H1 (cell line): ENCODE measurements at regions not wholly inside any gene's neighbourhood (a gene's known extent, or its start where the extent isn't known, plus 50 kb on each side); places are given as distances from the start of the nearest gene placed in this dataset.

Source experiments
- CTCF ChIA-PET: fragments of 300-600 bp; sonication (Branson Sonifier 250); formaldehyde crosslinking; loops from one replicate; lab custom pipeline; 2021; ENCODE audit not compliant: partially characterized antibody; lab: Charles Lee
- POLR2A ChIA-PET: fragments of 300-600 bp; sonication (Branson Sonifier 250); formaldehyde crosslinking; loops from one replicate; lab custom pipeline; 2021; ENCODE audit warnings: inconsistent platforms; ENCODE audit not compliant: partially characterized antibody; lab: Charles Lee
- DNase-seq, 2 experiments: peaks; one replicate each; pipeline versions ENCODE4 v3.0.0 to v3.0.0-alpha.2; 2010 to 2022; ENCODE audit warnings: low spot score in 2 of 2, low read depth in 1 of 2, mixed read lengths in 1 of 2
- FAIRE-seq: peaks from 2 replicates; lab custom pipeline; 2011; peaks lifted over from hg19 to GRCh38; lab: Jason Lieb, UNC
- H2AFZ ChIP-seq: 2 replicates; pipeline ENCODE4 v1.8.1; 2012; ENCODE audit warnings: low read length, inconsistent platforms
- H2AK5ac ChIP-seq: 2 replicates; pipeline ENCODE4 v1.6.1; 2013; ENCODE audit warnings: low read depth, low read length
- H2BK120ac ChIP-seq: replicated peaks from 2 replicates; pipeline ENCODE3; 2013; ENCODE audit warnings: low read depth, low read length, inconsistent platforms
- H2BK12ac ChIP-seq: 2 replicates; pipeline ENCODE4 v1.6.1; 2013; ENCODE audit warnings: low read depth, low read length
- H2BK15ac ChIP-seq: 2 replicates; pipeline ENCODE4 v1.6.1; 2013; ENCODE audit warnings: low read length
- H2BK20ac ChIP-seq: 2 replicates; pipeline ENCODE4 v1.6.1; 2013; ENCODE audit warnings: low read length
- H2BK5ac ChIP-seq: 2 replicates; pipeline ENCODE4 v1.6.1; 2013; ENCODE audit warnings: low read depth, low read length
- H3K14ac ChIP-seq: 2 replicates; pipeline ENCODE4 v1.6.1; 2013; ENCODE audit warnings: inconsistent platforms; ENCODE audit not compliant: insufficient read length
- H3K18ac ChIP-seq: 2 replicates; pipeline ENCODE4 v1.6.1; 2013; ENCODE audit warnings: low read length; ENCODE audit errors: extremely low read depth
- H3K23ac ChIP-seq: 2 replicates; pipeline ENCODE4 v1.6.1; 2013; ENCODE audit warnings: inconsistent platforms; ENCODE audit not compliant: insufficient read length
- H3K23me2 ChIP-seq: 2 replicates; pipeline ENCODE4 v1.6.1; 2013; ENCODE audit warnings: low read depth, low read length
- H3K27ac ChIP-seq: 2 replicates; pipeline ENCODE4 v1.6.1; 2011; ENCODE audit warnings: low read depth, low read length, inconsistent platforms
- H3K27me3 ChIP-seq, 4 experiments: replicated peaks in 1 of 4; 1 replicate in 1 of 4; 2 replicates in 3 of 4; pipeline versions ENCODE4 v1.6.1 to v1.8.1; 2011 to 2013; ENCODE audit warnings: low read length in 3 of 4, mild to moderate bottlenecking in 3 of 4, inconsistent platforms in 2 of 4, mixed read lengths in 2 of 4, moderate library complexity in 1 of 4; ENCODE audit not compliant: control insufficient read depth in 3 of 4, insufficient read depth in 3 of 4; ENCODE audit errors: extremely low read depth in 1 of 4
- H3K36me3 ChIP-seq, 4 experiments: 2 replicates each; pipeline versions ENCODE4 v1.6.1 to v1.8.1; 2011 to 2013; ENCODE audit warnings: mild to moderate bottlenecking in 4 of 4, low read length in 3 of 4, moderate library complexity in 2 of 4, control low read depth in 1 of 4, inconsistent platforms in 1 of 4; ENCODE audit not compliant: insufficient read depth in 4 of 4, control insufficient read depth in 2 of 4
- H3K4ac ChIP-seq: replicated peaks from 2 replicates; pipeline ENCODE3; 2013; ENCODE audit warnings: low read length, low read depth, mixed read lengths, inconsistent platforms; ENCODE audit not compliant: insufficient read length
- H3K4me1 ChIP-seq, 4 experiments: replicated peaks in 1 of 4; 1 replicate in 1 of 4; 2 replicates in 3 of 4; pipeline versions ENCODE4 v1.6.1 to v1.8.1; 2011 to 2013; ENCODE audit warnings: low read length in 3 of 4, inconsistent platforms in 2 of 4, mixed read lengths in 1 of 4; ENCODE audit not compliant: insufficient read depth in 4 of 4, control insufficient read depth in 3 of 4
- H3K4me2 ChIP-seq, 2 experiments: 2 replicates each; pipeline versions ENCODE4 v1.6.1 to v1.8.1; 2011 to 2013; ENCODE audit warnings: low read depth in 2 of 2, low read length in 2 of 2, control low read depth in 1 of 2, inconsistent platforms in 1 of 2, mild to moderate bottlenecking in 1 of 2; ENCODE audit not compliant: insufficient read depth in 1 of 2
- H3K4me3 ChIP-seq, 4 experiments: fragments of 200-600, 300-600 bp in 1 of 4; sonication (generic), shearing (Covaris generic), sonication (Bioruptor Twin) in 1 of 4; 2 replicates each; pipeline versions ENCODE4 v1.5.1 to v1.8.1; 2011 to 2016; ENCODE audit warnings: low read length in 4 of 4, low read depth in 3 of 4, control low read depth in 2 of 4, inconsistent platforms in 2 of 4, mild to moderate bottlenecking in 2 of 4, mixed read lengths in 1 of 4, moderate library complexity in 1 of 4; ENCODE audit not compliant: insufficient read depth in 2 of 4; ENCODE audit errors: extremely low read depth in 1 of 4
- H3K56ac ChIP-seq: replicated peaks from 2 replicates; pipeline ENCODE3; 2013; ENCODE audit warnings: low read depth, mild to moderate bottlenecking, mixed read lengths, low read length, inconsistent platforms; ENCODE audit not compliant: insufficient read length
- H3K79me1 ChIP-seq: 2 replicates; pipeline ENCODE4 v1.6.1; 2013; ENCODE audit warnings: low read depth, low read length, control low read depth
- H3K79me2 ChIP-seq, 2 experiments: 2 replicates each; pipeline versions ENCODE4 v1.6.1 to v1.8.1; 2012 to 2013; ENCODE audit warnings: low read length in 2 of 2, mild to moderate bottlenecking in 2 of 2, inconsistent platforms in 1 of 2; ENCODE audit not compliant: insufficient read depth in 2 of 2, control insufficient read depth in 1 of 2
- H3K9ac ChIP-seq, 4 experiments: replicated peaks in 1 of 4; 1 replicate in 1 of 4; 2 replicates in 3 of 4; pipeline versions ENCODE4 v1.6.1 to v1.8.1; 2011 to 2013; ENCODE audit warnings: low read depth in 3 of 4, low read length in 3 of 4, control low read depth in 2 of 4, mild to moderate bottlenecking in 2 of 4, moderate library complexity in 2 of 4, inconsistent platforms in 1 of 4; ENCODE audit errors: extremely low read depth in 1 of 4
- H3K9me3 ChIP-seq, 2 experiments: 2 replicates each; pipeline versions ENCODE4 v1.6.1 to v1.8.1; 2012 to 2013; ENCODE audit warnings: mild to moderate bottlenecking in 2 of 2, moderate library complexity in 2 of 2, control low read depth in 1 of 2, inconsistent platforms in 1 of 2, low read depth in 1 of 2, low read length in 1 of 2, mixed read lengths in 1 of 2; ENCODE audit not compliant: insufficient read depth in 2 of 2
- H4K20me1 ChIP-seq, 2 experiments: replicated peaks in 1 of 2; 2 replicates each; pipeline versions ENCODE3 to v1.8.1; 2011 to 2013; ENCODE audit warnings: inconsistent platforms in 2 of 2, low read length in 2 of 2, mild to moderate bottlenecking in 1 of 2; ENCODE audit not compliant: insufficient read depth in 2 of 2, control insufficient read depth in 1 of 2
- H4K5ac ChIP-seq: 2 replicates; pipeline ENCODE4 v1.6.1; 2013; ENCODE audit warnings: low read length, low read depth, mixed read lengths, inconsistent platforms; ENCODE audit not compliant: insufficient read length
- H4K8ac ChIP-seq: 2 replicates; pipeline ENCODE4 v1.8.0; 2013; ENCODE audit warnings: mild to moderate bottlenecking, moderate library complexity, low read length, inconsistent platforms; ENCODE audit not compliant: insufficient read depth; ENCODE audit errors: extremely low read depth
- H4K91ac ChIP-seq: replicated peaks from 2 replicates; pipeline ENCODE3; 2013; ENCODE audit warnings: low read length, mixed read lengths, inconsistent platforms; ENCODE audit not compliant: insufficient read length
- CTBP2 ChIP-seq: IDR thresholded peaks from 2 replicates; pipeline ENCODE4 v1.7.0; 2011; ENCODE audit warnings: borderline replicate concordance, mild to moderate bottlenecking, moderate library complexity, mixed read lengths, low read length; ENCODE audit not compliant: insufficient read depth, insufficient read length
- EP300 ChIP-seq, 2 experiments: IDR thresholded peaks; 1 replicate in 1 of 2; 2 replicates in 1 of 2; pipeline ENCODE4 v1.6.1; 2011 to 2012; ENCODE audit warnings: low read depth in 2 of 2, low read length in 2 of 2, mild to moderate bottlenecking in 2 of 2, borderline replicate concordance in 1 of 2, inconsistent platforms in 1 of 2, moderate library complexity in 1 of 2
- FOSL1 ChIP-seq: IDR thresholded peaks from 2 replicates; pipeline ENCODE4 v1.6.1; 2011; ENCODE audit warnings: mild to moderate bottlenecking, low read depth, low read length, moderate library complexity; ENCODE audit not compliant: insufficient read depth
- KDM4A ChIP-seq: IDR thresholded peaks from one replicate; pipeline ENCODE4 v1.7.1; 2012; ENCODE audit warnings: low read depth, mild to moderate bottlenecking, moderate library complexity, low read length, inconsistent platforms; ENCODE audit not compliant: severe bottlenecking
- MAFK ChIP-seq: IDR thresholded peaks from 2 replicates; pipeline ENCODE4 v1.6.1; 2012; ENCODE audit warnings: low read depth, mild to moderate bottlenecking, improper control_type of control experiment, low read length
- POLR2AphosphoS5 ChIP-seq: IDR thresholded peaks from 2 replicates; pipeline ENCODE4 v1.6.1; 2011; ENCODE audit warnings: low read depth, low read length
- RAD21 ChIP-seq, 2 experiments: IDR thresholded peaks in 1 of 2; conservative IDR thresholded peaks in 1 of 2; 2 replicates each; pipeline ENCODE4 v1.6.1; 2011; ENCODE audit warnings: low read depth in 2 of 2, low read length in 2 of 2, improper control_type of control experiment in 1 of 2, inconsistent platforms in 1 of 2, mild to moderate bottlenecking in 1 of 2, moderate library complexity in 1 of 2
- RBBP5 ChIP-seq: IDR thresholded peaks from 2 replicates; pipeline ENCODE4 v1.7.1; 2012; ENCODE audit warnings: low read depth, mild to moderate bottlenecking, inconsistent platforms, low read length, moderate library complexity, borderline replicate concordance
- SAP30 ChIP-seq: fragments of 300-600 bp; sonication (generic); IDR thresholded peaks from 2 replicates; pipeline ENCODE4 v1.7.1; 2012; ENCODE audit warnings: low read length, moderate library complexity, mild to moderate bottlenecking, inconsistent platforms; ENCODE audit not compliant: insufficient read depth, insufficient replicate concordance
- SUZ12 ChIP-seq: fragments of 200-600 bp; sonication (generic); IDR thresholded peaks from 2 replicates; pipeline ENCODE4 v1.6.1; 2012; ENCODE audit warnings: mild to moderate bottlenecking, inconsistent platforms, low read length, moderate library complexity, mixed read lengths
- TEAD4 ChIP-seq: IDR thresholded peaks from 2 replicates; pipeline ENCODE4 v1.6.1; 2012; ENCODE audit warnings: low read depth, low read length, inconsistent platforms, mixed read lengths
- TF ChIP-seq, protein P1 (sequence below): IDR thresholded peaks from 2 replicates; pipeline ENCODE4 v1.6.1; 2011; ENCODE audit warnings: low read depth, mild to moderate bottlenecking, low read length; ENCODE audit not compliant: insufficient read depth

DNA sequence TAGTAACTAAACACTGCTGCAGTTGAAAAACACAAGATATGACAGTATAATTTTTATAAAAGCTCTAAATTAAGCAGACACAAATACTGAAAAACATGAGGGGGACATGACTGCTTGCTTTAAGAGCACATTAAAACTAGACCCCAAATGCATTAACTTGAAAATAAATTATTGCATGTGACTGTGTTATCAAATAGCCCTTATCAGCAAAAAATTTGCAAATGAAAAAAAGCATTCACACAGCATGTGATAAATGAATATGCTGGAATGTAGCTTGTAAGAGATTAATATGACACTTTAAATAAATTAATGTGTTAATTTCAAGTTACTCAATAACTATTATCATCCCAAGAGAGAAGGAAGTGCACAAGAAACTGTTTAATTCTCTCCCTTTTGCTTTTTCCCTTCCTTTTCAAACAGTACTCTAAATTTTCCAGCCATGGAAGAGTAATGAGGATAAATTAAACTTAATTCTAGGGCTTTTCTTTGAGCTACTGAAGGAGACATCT is 1422.1 kb upstream of the FLRT2 start:
- no peak overlapping the region for H4K8ac ChIP-seq
- H4K5ac ChIP-seq = no peak overlapping the region
- no peaks in the 10 kb centered on the region for H4K20me1 ChIP-seq
- no peak overlapping the region for H3K4ac ChIP-seq
- H3K23ac ChIP-seq = no peak overlapping the region
- H3K56ac ChIP-seq = no peak overlapping the region
- ChIA-PET POLR2A (no interaction called here), CTCF (no interaction called here)
- H3K18ac ChIP-seq = no peak overlapping the region
- H3K4me3 ChIP-seq = no peak overlapping the region
- no peak for FAIRE-seq
- no peak overlapping the region for H3K14ac ChIP-seq
- TF ChIP-seq POLR2AphosphoS5 = no peak
- TF ChIP-seq CTBP2 = no peak
- no peak for TF ChIP-seq FOSL1
- TF ChIP-seq, protein P1, sequence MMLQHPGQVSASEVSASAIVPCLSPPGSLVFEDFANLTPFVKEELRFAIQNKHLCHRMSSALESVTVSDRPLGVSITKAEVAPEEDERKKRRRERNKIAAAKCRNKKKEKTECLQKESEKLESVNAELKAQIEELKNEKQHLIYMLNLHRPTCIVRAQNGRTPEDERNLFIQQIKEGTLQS = no peak
- no peak for TF ChIP-seq TEAD4
- no peak for TF ChIP-seq MAFK
- no peak for TF ChIP-seq SAP30
- no peak for TF ChIP-seq RBBP5
- no peak for TF ChIP-seq RAD21 (IDR thresholded peaks at IDR 0.05 in 1 of 2, conservative IDR thresholded peaks at IDR 0.05 in 1 of 2; ENCODE audit: low read depth in 2 of 2, low read length in 2 of 2)
- no peak for TF ChIP-seq KDM4A
- TF ChIP-seq SUZ12 = no peak
- no peak for TF ChIP-seq EP300 (IDR thresholded peaks at IDR 0.05; ENCODE audit: borderline replicate concordance in 1 of 2, low read depth in 2 of 2, low read length in 2 of 2)
- H2BK120ac ChIP-seq = no peak overlapping the region
- H2BK5ac ChIP-seq = no peak overlapping the region
- H3K9ac ChIP-seq = no peak overlapping the region
- H3K27ac ChIP-seq = no peak overlapping the region
- H3K4me2 ChIP-seq = no peak overlapping the region
- no peak overlapping the region for H2BK12ac ChIP-seq
- H3K27me3 ChIP-seq = no peaks in the 10 kb centered on the region
- no peaks in the 10 kb centered on the region; the same call in 1 of the 2 replicates for H3K23me2 ChIP-seq
- no peak for DNase-seq
- no peak overlapping the region for H2AK5ac ChIP-seq
- no peaks in the 10 kb centered on the region for H3K79me1 ChIP-seq
- H4K91ac ChIP-seq = no peak overlapping the region
- H2AFZ ChIP-seq = no peak overlapping the region
- H3K36me3 ChIP-seq = no peaks in the 10 kb centered on the region
- H3K4me1 ChIP-seq = no peaks in the 10 kb centered on the region
- H3K79me2 ChIP-seq = no peaks in the 10 kb centered on the region
- H2BK15ac ChIP-seq = no peak overlapping the region
- H2BK20ac ChIP-seq = no peak overlapping the region
- peaks cover 3 to 4% of the 10 kb centered on the region in 2 experiments; a peak in 2 of 4 replicates for H3K9me3 ChIP-seq
